ENCODE measurements at regions not wholly inside any gene's neighbourhood (a gene's known extent, or its start where the extent isn't known, plus 50 kb on each side); places are given as distances from the start of the nearest gene placed in this dataset.

DNA sequence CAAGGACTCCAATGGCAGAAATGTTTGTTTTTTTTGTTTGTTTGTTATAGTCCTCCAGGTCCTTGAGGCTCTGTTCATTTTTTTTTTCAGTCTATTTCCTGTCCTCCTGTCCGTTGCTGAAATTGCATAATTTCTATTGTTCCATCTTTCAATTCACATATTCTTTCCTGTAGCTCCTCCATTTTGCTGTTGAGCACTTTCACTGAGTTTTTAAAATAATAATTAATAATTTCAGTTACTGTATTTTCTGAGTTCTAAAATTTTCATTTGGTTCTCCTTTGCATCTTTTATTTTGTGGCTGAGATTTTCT is 202.3 kb upstream of the AGR3 start:
- no peaks in the 10 kb centered on the region for H3K36me3 ChIP-seq (ENCODE audit: control insufficient read depth, insufficient read depth, low read length)
- no peak overlapping the region for H3K4me3 ChIP-seq (ENCODE audit: low read length)
- H3K4me1 ChIP-seq (ENCODE audit: control insufficient read depth, insufficient read depth, low read length) = no peaks in the 10 kb centered on the region
- H3K9me3 ChIP-seq (replicated peaks; ENCODE audit: control insufficient read depth, low read depth, low read length) = no peaks in the 10 kb centered on the region
- no peaks in the 10 kb centered on the region for H3K27me3 ChIP-seq (ENCODE audit: control insufficient read depth, insufficient read depth, low read length)
- no peak for DNase-seq
- WGBS (ENCODE audit: insufficient coverage) = no CpG with 5 or more reads among the region's 1 CpG
- H3K27ac ChIP-seq (ENCODE audit: low read length) = no peak overlapping the region

DNA sequence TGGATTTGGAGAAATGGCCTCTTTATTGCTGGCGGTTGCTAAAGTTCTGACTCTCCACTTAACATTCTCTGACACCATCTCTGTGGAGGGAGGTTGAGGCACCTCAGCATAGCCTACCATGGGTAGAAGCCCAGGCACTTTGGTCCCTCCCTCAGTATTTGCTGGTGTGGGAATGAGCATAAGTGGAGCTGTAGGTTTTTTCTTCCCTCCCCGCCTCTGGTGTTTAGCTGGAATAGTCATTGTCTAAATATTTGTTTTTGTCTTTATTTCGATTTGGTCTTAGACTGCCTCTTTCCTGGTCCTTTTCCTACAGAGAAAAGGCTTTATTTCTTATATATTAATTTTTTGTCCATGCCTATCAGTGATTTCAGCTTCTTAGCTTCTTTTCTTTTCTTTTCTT is 203.4 kb upstream of the AGR3 start:
- Histone ChIP-seq H3K4me1 (ENCODE audit: control insufficient read depth, insufficient read depth, low read length) (no peaks in the 10 kb centered on the region), H3K9me3 (replicated peaks; ENCODE audit: control insufficient read depth, low read depth, low read length) (no peaks in the 10 kb centered on the region), H3K27me3 (ENCODE audit: control insufficient read depth, insufficient read depth, low read length) (no peaks in the 10 kb centered on the region), H3K36me3 (ENCODE audit: control insufficient read depth, insufficient read depth, low read length) (no peaks in the 10 kb centered on the region), H3K4me3 (ENCODE audit: low read length) (no peak overlapping the region), H3K27ac (ENCODE audit: low read length) (no peak overlapping the region)
- DNase-seq = no peak
- WGBS (ENCODE audit: insufficient coverage) = no CpG with 5 or more reads among the region's 3 CpGs

DNA sequence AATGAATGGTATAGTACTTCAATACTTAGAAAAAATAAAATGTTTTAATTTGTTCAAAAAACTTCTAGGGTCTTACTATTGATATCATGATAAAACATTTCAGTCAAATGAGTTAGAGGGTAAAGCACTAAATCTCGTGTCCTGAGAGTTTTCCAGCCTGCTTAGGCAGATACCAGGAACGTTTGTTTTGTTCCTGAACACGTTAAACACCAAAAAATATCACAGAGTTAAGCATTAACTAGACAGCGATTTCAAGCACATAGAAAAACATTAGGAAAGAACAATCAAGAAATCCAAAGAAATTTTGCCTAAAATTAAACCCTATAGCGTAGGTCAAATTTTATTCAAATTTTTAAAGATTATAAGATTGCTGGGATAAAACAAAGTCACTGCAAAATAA is 204.6 kb upstream of the AGR3 start:
- Histone ChIP-seq H3K27ac (ENCODE audit: low read length) (no peak overlapping the region), H3K4me1 (ENCODE audit: control insufficient read depth, insufficient read depth, low read length) (no peaks in the 10 kb centered on the region), H3K36me3 (ENCODE audit: control insufficient read depth, insufficient read depth, low read length) (no peaks in the 10 kb centered on the region), H3K4me3 (ENCODE audit: low read length) (no peak overlapping the region), H3K9me3 (replicated peaks; ENCODE audit: control insufficient read depth, low read depth, low read length) (no peaks in the 10 kb centered on the region), H3K27me3 (ENCODE audit: control insufficient read depth, insufficient read depth, low read length) (no peaks in the 10 kb centered on the region)
- WGBS (ENCODE audit: insufficient coverage) = no CpG with 5 or more reads among the region's 5 CpGs
- no peak for DNase-seq

DNA sequence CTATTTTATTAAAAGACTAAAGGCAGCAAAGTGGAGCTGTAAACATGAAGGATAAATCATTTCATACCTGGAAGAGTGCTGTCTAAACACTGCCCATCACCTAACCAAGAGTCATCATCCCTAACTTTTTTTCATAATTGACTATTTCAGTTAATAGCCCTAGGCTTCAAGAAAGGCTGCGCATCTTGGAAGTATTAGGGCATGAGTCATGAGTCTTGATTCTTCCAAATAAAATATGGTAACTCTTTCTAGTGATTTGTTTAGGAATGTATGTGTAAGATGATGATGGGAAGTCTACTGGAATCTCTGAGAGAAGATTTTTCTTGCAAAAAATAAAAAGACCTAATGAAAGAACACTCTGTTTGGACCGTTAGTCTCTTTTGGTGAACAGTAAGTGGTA is 207.7 kb upstream of the AHR start:
- Histone ChIP-seq H3K9me3 (replicated peaks; ENCODE audit: control insufficient read depth, low read depth, low read length) (no peaks in the 10 kb centered on the region), H3K4me1 (ENCODE audit: control insufficient read depth, insufficient read depth, low read length) (no peaks in the 10 kb centered on the region), H3K36me3 (ENCODE audit: control insufficient read depth, insufficient read depth, low read length) (no peaks in the 10 kb centered on the region), H3K4me3 (ENCODE audit: low read length) (no peak overlapping the region), H3K27me3 (ENCODE audit: control insufficient read depth, insufficient read depth, low read length) (no peaks in the 10 kb centered on the region), H3K27ac (ENCODE audit: low read length) (no peak overlapping the region)
- no CpG with 5 or more reads among the region's 2 CpGs for WGBS (ENCODE audit: insufficient coverage)
- DNase-seq = no peak

DNA sequence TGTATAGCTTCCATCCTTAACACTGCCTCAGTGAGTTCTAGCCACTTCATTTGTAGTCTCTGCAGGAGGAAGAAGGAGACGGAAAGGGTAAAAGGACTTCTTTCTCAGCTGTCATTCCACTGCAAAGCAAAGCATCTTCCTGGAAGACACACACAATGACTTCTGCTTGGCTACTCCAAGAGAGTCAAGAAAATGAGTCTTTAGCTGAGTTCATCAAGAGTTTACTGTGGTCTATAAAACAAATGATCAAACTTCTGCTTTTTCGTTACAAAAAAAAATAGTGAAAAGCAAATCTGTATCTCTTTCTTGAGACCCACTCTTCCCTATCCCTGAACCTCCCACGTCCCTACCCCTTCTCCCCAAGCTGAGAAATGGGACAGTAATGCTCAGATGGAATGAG is 205.0 kb upstream of the AHR start:
- WGBS (ENCODE audit: insufficient coverage) = no CpG with 5 or more reads among the region's 3 CpGs
- Histone ChIP-seq H3K9me3 (replicated peaks; ENCODE audit: control insufficient read depth, low read depth, low read length) (no peaks in the 10 kb centered on the region), H3K4me3 (ENCODE audit: low read length) (no peak overlapping the region), H3K4me1 (ENCODE audit: control insufficient read depth, insufficient read depth, low read length) (no peaks in the 10 kb centered on the region), H3K36me3 (ENCODE audit: control insufficient read depth, insufficient read depth, low read length) (no peaks in the 10 kb centered on the region), H3K27ac (ENCODE audit: low read length) (no peak overlapping the region), H3K27me3 (ENCODE audit: control insufficient read depth, insufficient read depth, low read length) (no peaks in the 10 kb centered on the region)
- DNase-seq = no peak

DNA sequence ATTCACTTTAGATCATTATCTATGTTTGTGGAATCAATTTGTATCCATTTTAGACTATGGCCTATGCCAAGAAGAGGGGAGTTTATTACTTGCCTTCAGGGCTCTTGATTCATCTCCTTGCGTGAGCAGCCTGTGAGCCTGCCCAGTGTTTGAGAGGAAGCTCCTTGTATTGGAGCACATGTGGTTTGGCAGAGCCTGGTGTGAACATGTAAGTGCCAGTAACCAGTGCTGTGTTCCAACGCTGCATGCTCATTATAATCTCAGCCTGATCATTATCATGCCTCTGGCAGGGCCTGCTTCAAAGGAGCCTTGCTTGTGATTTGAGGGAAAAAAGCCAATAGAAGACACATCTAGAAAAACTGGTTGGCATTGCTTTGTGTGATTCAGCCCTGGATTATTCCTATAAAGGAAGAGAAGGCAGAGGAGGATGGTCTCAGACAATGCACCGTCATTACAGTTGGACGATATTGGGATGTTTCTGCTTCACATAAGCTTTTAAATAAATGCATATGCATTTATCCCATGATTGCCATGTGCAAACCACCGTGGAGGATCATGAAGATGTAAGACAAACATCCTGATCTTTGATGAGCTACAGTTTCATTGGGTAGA is 203.4 kb upstream of the AHR start:
- 86% methylated on average over 2 of the region's 5 CpGs for WGBS (ENCODE audit: insufficient coverage)
- Histone ChIP-seq H3K4me1 (ENCODE audit: control insufficient read depth, insufficient read depth, low read length) (no peaks in the 10 kb centered on the region), H3K27ac (ENCODE audit: low read length) (no peak overlapping the region), H3K36me3 (ENCODE audit: control insufficient read depth, insufficient read depth, low read length) (no peaks in the 10 kb centered on the region), H3K4me3 (ENCODE audit: low read length) (no peak overlapping the region), H3K9me3 (replicated peaks; ENCODE audit: control insufficient read depth, low read depth, low read length) (no peaks in the 10 kb centered on the region), H3K27me3 (ENCODE audit: control insufficient read depth, insufficient read depth, low read length) (no peaks in the 10 kb centered on the region)
- DNase-seq = no peak

DNA sequence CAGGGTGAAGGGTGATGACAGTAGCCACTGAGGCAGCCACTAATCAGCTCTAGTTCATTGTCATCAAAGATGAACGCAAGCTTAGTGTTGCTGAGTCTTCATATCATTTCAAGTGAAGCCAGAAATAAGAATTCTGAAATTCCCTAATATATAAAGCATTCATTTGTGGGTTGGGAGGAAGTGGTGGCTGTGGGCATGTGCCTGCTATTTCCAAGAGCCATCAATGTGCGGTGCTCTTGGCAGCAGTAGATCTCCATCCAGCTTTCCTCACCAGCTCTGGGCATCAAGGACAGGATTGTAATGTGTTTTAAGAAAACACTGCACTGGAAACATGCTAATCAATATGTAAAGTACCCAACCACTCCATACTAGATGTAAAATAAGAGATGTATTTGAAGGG is 202.5 kb upstream of the AHR start:
- no peaks in the 10 kb centered on the region for H3K36me3 ChIP-seq (ENCODE audit: control insufficient read depth, insufficient read depth, low read length)
- no peak for DNase-seq
- H3K4me1 ChIP-seq (ENCODE audit: control insufficient read depth, insufficient read depth, low read length) = no peaks in the 10 kb centered on the region
- no peak overlapping the region for H3K4me3 ChIP-seq (ENCODE audit: low read length)
- H3K9me3 ChIP-seq (replicated peaks; ENCODE audit: control insufficient read depth, low read depth, low read length) = no peaks in the 10 kb centered on the region
- H3K27me3 ChIP-seq (ENCODE audit: control insufficient read depth, insufficient read depth, low read length) = no peaks in the 10 kb centered on the region
- no CpG with 5 or more reads among the region's 2 CpGs for WGBS (ENCODE audit: insufficient coverage)
- H3K27ac ChIP-seq (ENCODE audit: low read length) = no peak overlapping the region

DNA sequence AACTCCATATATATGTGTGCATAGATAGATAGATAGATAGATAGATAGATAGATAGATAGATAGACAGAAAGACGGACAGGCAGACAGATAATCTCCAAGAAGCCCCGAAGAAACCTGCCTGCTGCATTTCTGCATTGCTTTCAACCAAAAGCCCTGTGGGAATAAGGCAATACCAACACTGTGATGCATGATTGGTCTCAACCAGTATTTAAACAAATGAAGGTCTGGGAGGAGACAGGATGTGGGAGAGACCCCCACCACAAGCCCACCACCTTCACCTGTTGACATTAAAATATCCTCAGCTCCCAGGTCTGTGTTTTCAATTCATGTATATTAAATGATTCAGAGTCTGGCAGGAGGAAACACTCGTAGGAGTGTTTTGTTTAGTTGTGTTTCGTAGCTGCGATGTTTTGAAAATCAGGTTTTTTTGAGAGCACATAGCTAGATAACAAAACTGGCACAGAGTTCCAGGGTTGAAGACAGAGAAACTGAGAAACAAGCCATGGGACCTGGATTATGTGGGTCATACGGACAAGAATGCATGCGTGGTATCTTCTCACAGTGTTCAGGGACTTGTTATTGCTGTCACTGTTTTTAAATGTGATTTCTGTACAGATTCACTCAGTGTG is 200.7 kb upstream of the AHR start:
- 84% methylated on average over 6 of the region's 7 CpGs for WGBS (ENCODE audit: insufficient coverage)
- DNase-seq = no peak
- no peak overlapping the region for H3K27ac ChIP-seq (ENCODE audit: low read length)
- no peaks in the 10 kb centered on the region for H3K27me3 ChIP-seq (ENCODE audit: control insufficient read depth, insufficient read depth, low read length)
- no peaks in the 10 kb centered on the region for H3K36me3 ChIP-seq (ENCODE audit: control insufficient read depth, insufficient read depth, low read length)
- H3K9me3 ChIP-seq (replicated peaks; ENCODE audit: control insufficient read depth, low read depth, low read length) = no peaks in the 10 kb centered on the region
- no peaks in the 10 kb centered on the region for H3K4me1 ChIP-seq (ENCODE audit: control insufficient read depth, insufficient read depth, low read length)
- H3K4me3 ChIP-seq (ENCODE audit: low read length) = no peak overlapping the region

DNA sequence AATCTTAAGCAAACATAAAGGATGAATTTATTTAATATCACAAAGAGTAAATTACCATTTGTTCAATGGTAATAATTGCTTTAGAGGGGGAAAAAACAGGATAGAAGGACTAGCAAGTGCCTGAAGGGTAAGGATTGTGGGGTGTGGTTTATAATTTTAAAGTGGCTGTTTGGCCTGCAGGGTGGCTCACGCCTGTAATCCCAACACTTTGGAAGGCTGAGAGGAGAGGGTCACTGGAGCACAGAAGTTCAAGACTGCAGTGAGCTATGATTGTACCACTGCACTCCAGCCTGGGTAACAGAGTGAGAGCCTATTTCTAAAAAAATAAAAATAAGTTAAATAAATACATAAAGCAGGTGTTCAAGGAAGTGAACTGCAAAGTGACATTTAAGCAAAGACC is 199.9 kb upstream of the AHR start:
- no peaks in the 10 kb centered on the region for H3K9me3 ChIP-seq (replicated peaks; ENCODE audit: control insufficient read depth, low read depth, low read length)
- WGBS (ENCODE audit: insufficient coverage) = no CpG with 5 or more reads among the region's 1 CpG
- H3K4me1 ChIP-seq (ENCODE audit: control insufficient read depth, insufficient read depth, low read length) = no peaks in the 10 kb centered on the region
- no peak overlapping the region for H3K27ac ChIP-seq (ENCODE audit: low read length)
- DNase-seq = no peak
- no peak overlapping the region for H3K4me3 ChIP-seq (ENCODE audit: low read length)
- no peaks in the 10 kb centered on the region for H3K27me3 ChIP-seq (ENCODE audit: control insufficient read depth, insufficient read depth, low read length)
- no peaks in the 10 kb centered on the region for H3K36me3 ChIP-seq (ENCODE audit: control insufficient read depth, insufficient read depth, low read length)

DNA sequence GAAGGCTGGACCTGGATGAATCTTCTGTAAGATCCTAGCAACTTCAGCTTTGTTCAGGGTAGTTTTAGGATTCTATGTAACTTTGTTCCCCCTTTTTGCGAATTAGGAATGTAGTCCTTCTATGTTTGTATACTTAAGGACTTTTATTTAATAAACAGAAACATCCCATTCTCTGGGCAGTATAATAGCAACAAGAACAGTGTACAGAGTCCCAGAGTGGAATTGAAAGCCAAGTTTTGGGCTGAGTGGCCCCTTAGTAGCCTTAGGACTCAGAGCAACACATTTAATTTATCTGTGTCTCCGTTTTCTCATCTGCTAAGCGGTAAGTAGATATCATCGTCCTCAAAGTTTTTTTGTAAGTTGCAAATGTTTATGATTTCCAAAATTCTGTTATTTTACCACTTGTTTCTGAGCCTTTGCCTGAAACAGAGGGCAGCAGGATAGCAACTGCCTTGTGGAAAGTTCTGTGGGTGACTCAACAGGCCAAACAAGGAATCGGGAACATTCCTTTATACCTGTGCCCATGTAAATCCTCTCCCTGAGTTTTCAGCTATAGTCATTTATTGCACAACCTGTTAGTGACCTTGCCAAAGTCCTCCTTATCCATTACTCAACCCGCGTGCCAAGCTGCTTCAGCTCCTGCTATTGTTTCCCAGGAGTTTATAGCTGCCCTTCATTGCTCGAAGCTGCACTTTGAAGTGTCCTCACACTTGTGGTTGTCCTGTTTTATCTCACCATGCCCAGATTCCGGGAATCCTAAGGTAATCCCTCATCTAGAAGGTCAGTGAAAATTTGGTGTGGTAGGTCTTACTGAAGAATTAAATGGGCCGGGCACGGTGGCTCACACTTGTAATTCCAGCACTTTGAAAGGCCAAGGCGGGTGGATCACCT is 199.1 kb upstream of the AHR start:
- no peaks in the 10 kb centered on the region for H3K9me3 ChIP-seq (replicated peaks; ENCODE audit: control insufficient read depth, low read depth, low read length)
- no peaks in the 10 kb centered on the region for H3K36me3 ChIP-seq (ENCODE audit: control insufficient read depth, insufficient read depth, low read length)
- H3K4me1 ChIP-seq (ENCODE audit: control insufficient read depth, insufficient read depth, low read length) = no peaks in the 10 kb centered on the region
- H3K27me3 ChIP-seq (ENCODE audit: control insufficient read depth, insufficient read depth, low read length) = no peaks in the 10 kb centered on the region
- DNase-seq = no peak
- H3K27ac ChIP-seq (ENCODE audit: low read length) = no peak overlapping the region
- H3K4me3 ChIP-seq (ENCODE audit: low read length) = no peak overlapping the region
- WGBS (ENCODE audit: insufficient coverage) = 71% methylated on average over 5 of the region's 12 CpGs
